NCI-H2107 treated with DMSO at 0.1 percent for 48 hours (cell line): ENCODE measurements at regions not wholly inside any gene's neighbourhood (a gene's known extent, or its start where the extent isn't known, plus 50 kb on each side); places are given as distances from the start of the nearest gene placed in this dataset.
"Not testable (repeated sequence)": the region's sequence is repeated elsewhere in the genome, so short reads cannot be mapped to it uniquely, and the experiment has no call there.

Experiments
- DNase-seq: peaks from one replicate; lab custom pipeline; 2025; ENCODE audit not compliant: unreplicated experiment; lab: John Stamatoyannopoulos, UW

- DNase-seq = no peak
Measured at GRCh38 chr18:70700496-70700895, 411.7 kb downstream of the SOCS6 start.

GRCh38 chr18:70698574-70698973, 409.7 kb downstream of the SOCS6 start:
- DNase-seq = no peak

- DNase-seq = peak; percentile 10
Measured at GRCh38 chr18:70693246-70693645, 404.4 kb downstream of the SOCS6 start.

GRCh38 chr18:70689765-70690164, 400.9 kb downstream of the SOCS6 start:
- DNase-seq = not testable (repeated sequence)

GRCh38 chr18:70688286-70688685, 399.4 kb downstream of the SOCS6 start:
- no peak for DNase-seq

GRCh38 chr18:70684821-70685220, 396.0 kb downstream of the SOCS6 start:
- no peak for DNase-seq

GRCh38 chr18:70683263-70683662, 394.4 kb downstream of the SOCS6 start:
- no peak for DNase-seq

- no peak for DNase-seq
Measured at GRCh38 chr18:70674896-70675295, 386.1 kb downstream of the SOCS6 start.

GRCh38 chr18:70673831-70674230, 385.0 kb downstream of the SOCS6 start:
- no peak for DNase-seq

- no peak for DNase-seq
Measured at GRCh38 chr18:70672581-70672980, 383.7 kb downstream of the SOCS6 start.

GRCh38 chr18:70671889-70672565, 383.2 kb downstream of the SOCS6 start:
- no peak for DNase-seq

- DNase-seq = no peak
Measured at GRCh38 chr18:70666936-70667335, 378.1 kb downstream of the SOCS6 start.

- DNase-seq = no peak
Measured at GRCh38 chr18:70663141-70663540, 374.3 kb downstream of the SOCS6 start.

GRCh38 chr18:70662588-70662987, 373.7 kb downstream of the SOCS6 start:
- DNase-seq = no peak

- no peak for DNase-seq
Measured at GRCh38 chr18:70659036-70659925, 370.4 kb downstream of the SOCS6 start.

GRCh38 chr18:70653671-70654070, 364.8 kb downstream of the SOCS6 start:
- no peak for DNase-seq

GRCh38 chr18:70650878-70651277, 362.0 kb downstream of the SOCS6 start:
- DNase-seq = no peak

GRCh38 chr18:70649683-70650082, 360.8 kb downstream of the SOCS6 start:
- no peak for DNase-seq

GRCh38 chr18:70645971-70646370, 357.1 kb downstream of the SOCS6 start:
- DNase-seq = no peak

- DNase-seq = no peak
Measured at GRCh38 chr18:70643812-70644211, 355.0 kb downstream of the SOCS6 start.

- no peak for DNase-seq
Measured at GRCh38 chr18:70641156-70641775, 352.4 kb downstream of the SOCS6 start.

GRCh38 chr18:70640336-70640887, 351.6 kb downstream of the SOCS6 start:
- no peak for DNase-seq
